ENCODE measurements at regions not wholly inside any gene's neighbourhood (a gene's known extent, or its start where the extent isn't known, plus 50 kb on each side); places are given as distances from the start of the nearest gene placed in this dataset.
"Not testable (repeated sequence)": the region's sequence is repeated elsewhere in the genome, so short reads cannot be mapped to it uniquely, and the experiment has no call there.

GRCh38 chr1:99062192-99062591 is 57.5 kb upstream of the PLPPR5 start:
- H3K27ac ChIP-seq = no peak overlapping the region
- in situ Hi-C loops (cut with HindIII; ENCODE audit: low pct_ligation_motif_present, low sequenced_read_pairs) = no loop called here
- no peaks in the 10 kb centered on the region for H3K36me3 ChIP-seq (replicated peaks)
- TF ChIP-seq, protein P1, sequence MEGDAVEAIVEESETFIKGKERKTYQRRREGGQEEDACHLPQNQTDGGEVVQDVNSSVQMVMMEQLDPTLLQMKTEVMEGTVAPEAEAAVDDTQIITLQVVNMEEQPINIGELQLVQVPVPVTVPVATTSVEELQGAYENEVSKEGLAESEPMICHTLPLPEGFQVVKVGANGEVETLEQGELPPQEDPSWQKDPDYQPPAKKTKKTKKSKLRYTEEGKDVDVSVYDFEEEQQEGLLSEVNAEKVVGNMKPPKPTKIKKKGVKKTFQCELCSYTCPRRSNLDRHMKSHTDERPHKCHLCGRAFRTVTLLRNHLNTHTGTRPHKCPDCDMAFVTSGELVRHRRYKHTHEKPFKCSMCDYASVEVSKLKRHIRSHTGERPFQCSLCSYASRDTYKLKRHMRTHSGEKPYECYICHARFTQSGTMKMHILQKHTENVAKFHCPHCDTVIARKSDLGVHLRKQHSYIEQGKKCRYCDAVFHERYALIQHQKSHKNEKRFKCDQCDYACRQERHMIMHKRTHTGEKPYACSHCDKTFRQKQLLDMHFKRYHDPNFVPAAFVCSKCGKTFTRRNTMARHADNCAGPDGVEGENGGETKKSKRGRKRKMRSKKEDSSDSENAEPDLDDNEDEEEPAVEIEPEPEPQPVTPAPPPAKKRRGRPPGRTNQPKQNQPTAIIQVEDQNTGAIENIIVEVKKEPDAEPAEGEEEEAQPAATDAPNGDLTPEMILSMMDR (IDR thresholded peaks at IDR 0.05; ENCODE audit: low read depth, low read length, missing control alignments) = no peak
- DNase-seq = no peak
- H3K4me3 ChIP-seq (ENCODE audit: low read depth, low read length) = no peak overlapping the region
- H3K27me3 ChIP-seq (replicated peaks) = no peaks in the 10 kb centered on the region

DNA sequence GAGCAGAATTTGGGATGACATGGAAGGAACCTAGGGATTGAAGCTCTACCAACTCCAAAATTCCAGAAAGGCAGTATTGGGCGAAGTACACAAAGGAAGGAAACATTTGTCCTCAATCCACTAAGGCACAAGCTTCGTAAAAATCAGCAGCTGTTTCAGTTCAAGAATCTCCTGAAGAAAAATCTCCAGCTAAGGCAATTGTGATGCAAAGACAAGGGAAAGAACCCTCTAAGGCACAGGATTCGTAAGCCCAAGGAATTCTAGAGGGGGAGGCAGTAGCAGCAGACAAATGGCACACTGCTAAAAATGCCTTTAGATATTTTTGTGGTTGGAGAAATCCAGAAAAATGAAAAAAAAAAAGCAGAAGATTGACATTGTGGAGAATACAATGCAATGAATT is 64.5 kb upstream of the PLPPR5 start:
- Histone ChIP-seq H3K4me3 (ENCODE audit: low read depth, low read length) (no peak overlapping the region), H3K27me3 (replicated peaks) (no peaks in the 10 kb centered on the region), H3K27ac (no peak overlapping the region), H3K36me3 (replicated peaks) (no peaks in the 10 kb centered on the region)
- DNase-seq = no peak
- in situ Hi-C loops (cut with HindIII; ENCODE audit: low pct_ligation_motif_present, low sequenced_read_pairs) = no loop called here
- TF ChIP-seq, protein P1 (IDR thresholded peaks at IDR 0.05; ENCODE audit: low read depth, low read length, missing control alignments) = no peak

- H3K4me3 ChIP-seq (ENCODE audit: low read depth, low read length); H3K36me3 ChIP-seq (replicated peaks); H3K27ac ChIP-seq; DNase-seq; in situ Hi-C loops (cut with HindIII; ENCODE audit: low pct_ligation_motif_present, low sequenced_read_pairs); H3K27me3 ChIP-seq (replicated peaks): not testable (repeated sequence)
Measured at GRCh38 chr1:99078529-99078928, 73.9 kb upstream of the PLPPR5 start.

- in situ Hi-C loops (cut with HindIII; ENCODE audit: low pct_ligation_motif_present, low sequenced_read_pairs) = no loop called here
- Histone ChIP-seq H3K27me3 (replicated peaks) (no peaks in the 10 kb centered on the region), H3K36me3 (replicated peaks) (no peaks in the 10 kb centered on the region), H3K27ac (no peak overlapping the region), H3K4me3 (ENCODE audit: low read depth, low read length) (no peak overlapping the region)
- no peak for DNase-seq
- TF ChIP-seq, protein P1 (IDR thresholded peaks at IDR 0.05; ENCODE audit: low read depth, low read length, missing control alignments) = no peak
Measured at GRCh38 chr1:99082366-99082765, 77.7 kb upstream of the PLPPR5 start.

DNA sequence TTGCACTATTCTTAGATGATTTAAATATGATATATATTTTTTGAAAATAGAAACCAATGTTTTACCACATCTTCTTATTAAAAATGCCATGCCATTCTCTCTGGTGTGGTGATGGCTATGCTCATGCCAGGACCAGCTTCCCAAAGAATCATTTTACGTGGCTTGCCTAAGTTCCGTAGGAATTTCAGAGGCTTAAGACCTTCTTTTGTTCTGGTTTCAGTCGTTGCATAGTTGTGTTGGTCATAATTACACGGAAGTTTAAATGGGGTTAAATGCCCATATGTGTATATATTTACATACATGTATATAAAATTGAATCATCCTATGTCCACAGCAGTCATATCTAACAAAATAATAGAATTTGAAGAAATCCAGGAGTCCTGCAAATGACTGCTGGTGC is 78.7 kb upstream of the PLPPR5 start:
- no peak overlapping the region for H3K27ac ChIP-seq
- DNase-seq = no peak
- in situ Hi-C loops (cut with HindIII; ENCODE audit: low pct_ligation_motif_present, low sequenced_read_pairs) = no loop called here

DNA sequence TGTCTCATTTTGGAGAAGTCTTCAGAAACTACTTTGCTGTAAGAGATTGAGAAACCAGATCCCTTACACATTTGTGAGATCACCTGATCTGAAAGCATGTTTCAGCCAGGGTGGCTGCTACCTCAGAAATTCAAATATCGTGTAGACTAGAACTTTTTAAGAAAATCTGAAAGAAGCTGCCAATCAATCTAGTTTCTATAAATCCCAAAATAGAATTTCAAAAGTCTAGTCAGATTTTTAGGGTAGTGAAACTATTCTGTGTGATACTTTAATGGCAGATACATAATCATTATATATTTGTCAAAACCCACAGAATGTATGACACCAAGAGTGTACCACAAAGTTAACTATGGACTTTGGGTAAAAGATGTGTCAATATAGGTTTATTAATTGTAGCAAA is 79.9 kb upstream of the PLPPR5 start:
- H3K27ac ChIP-seq = no peak overlapping the region
- no peaks in the 10 kb centered on the region for H3K36me3 ChIP-seq (replicated peaks)
- TF ChIP-seq, protein P1 (IDR thresholded peaks at IDR 0.05; ENCODE audit: low read depth, low read length, missing control alignments) = no peak
- H3K27me3 ChIP-seq (replicated peaks) = no peaks in the 10 kb centered on the region
- no peak overlapping the region for H3K4me3 ChIP-seq (ENCODE audit: low read depth, low read length)
- DNase-seq = no peak
- in situ Hi-C loops (cut with HindIII; ENCODE audit: low pct_ligation_motif_present, low sequenced_read_pairs) = no loop called here

More for the DNA sequence above, 78.7 kb upstream of the PLPPR5 start:
- H3K36me3 ChIP-seq (replicated peaks) = no peaks in the 10 kb centered on the region
- no peak overlapping the region for H3K4me3 ChIP-seq (ENCODE audit: low read depth, low read length)
- no peaks in the 10 kb centered on the region for H3K27me3 ChIP-seq (replicated peaks)
- TF ChIP-seq, protein P1 (IDR thresholded peaks at IDR 0.05; ENCODE audit: low read depth, low read length, missing control alignments) = no peak

Data from brain microvascular endothelial cell (primary cell).